T1000 (cell line): ENCODE measurements at regions not wholly inside any gene's neighbourhood (a gene's known extent, or its start where the extent isn't known, plus 50 kb on each side); places are given as distances from the start of the nearest gene placed in this dataset.
"Not testable (repeated sequence)": the region's sequence is repeated elsewhere in the genome, so short reads cannot be mapped to it uniquely, and the experiment has no call there.

Source experiments
- DNase-seq: peaks from one replicate; lab custom pipeline; 2025; ENCODE audit warnings: mixed read lengths; lab: John Stamatoyannopoulos, UW

GRCh38 chr9:18296702-18297055 is 177.3 kb upstream of the ADAMTSL1 start:
- no peak for DNase-seq

GRCh38 chr9:18297056-18297841 is 176.7 kb upstream of the ADAMTSL1 start:
- no peak for DNase-seq

GRCh38 chr9:18299449-18299848 is 174.5 kb upstream of the ADAMTSL1 start:
- no peak for DNase-seq

GRCh38 chr9:18305167-18305806 is 168.7 kb upstream of the ADAMTSL1 start:
- DNase-seq = not testable (repeated sequence)

GRCh38 chr9:18314316-18314715 is 159.6 kb upstream of the ADAMTSL1 start:
- no peak for DNase-seq

GRCh38 chr9:18317896-18318295 is 156.1 kb upstream of the ADAMTSL1 start:
- DNase-seq = no peak

- no peak for DNase-seq
Observed at GRCh38 chr9:18319918-18320445, 154.0 kb upstream of the ADAMTSL1 start.

- DNase-seq = no peak
Observed at GRCh38 chr9:18324928-18325745, 148.8 kb upstream of the ADAMTSL1 start.

- DNase-seq = not testable (repeated sequence)
Observed at GRCh38 chr9:18325746-18326011, 148.3 kb upstream of the ADAMTSL1 start.

- DNase-seq = no peak
Observed at GRCh38 chr9:18327121-18327520, 146.8 kb upstream of the ADAMTSL1 start.

GRCh38 chr9:18330401-18331309 is 143.3 kb upstream of the ADAMTSL1 start:
- no peak for DNase-seq

GRCh38 chr9:18331310-18331684 is 142.7 kb upstream of the ADAMTSL1 start:
- no peak for DNase-seq

GRCh38 chr9:18331808-18332209 is 142.1 kb upstream of the ADAMTSL1 start:
- DNase-seq = no peak

GRCh38 chr9:18333157-18333556 is 140.8 kb upstream of the ADAMTSL1 start:
- DNase-seq = no peak

- DNase-seq = no peak
Observed at GRCh38 chr9:18335825-18336224, 138.1 kb upstream of the ADAMTSL1 start.

- DNase-seq = no peak
Observed at GRCh38 chr9:18338042-18338441, 135.9 kb upstream of the ADAMTSL1 start.

GRCh38 chr9:18343784-18344183 is 130.2 kb upstream of the ADAMTSL1 start:
- DNase-seq = no peak

- no peak for DNase-seq
Observed at GRCh38 chr9:18346745-18347144, 127.2 kb upstream of the ADAMTSL1 start.

GRCh38 chr9:18347386-18348082 is 126.4 kb upstream of the ADAMTSL1 start:
- no peak for DNase-seq

- DNase-seq = no peak
Observed at GRCh38 chr9:18348083-18348475, 125.9 kb upstream of the ADAMTSL1 start.

- no peak for DNase-seq
Observed at GRCh38 chr9:18349530-18349929, 124.4 kb upstream of the ADAMTSL1 start.
